Activated T-cell treated with anti-CD3 and anti-CD28 coated beads for 24 hours (primary cell): ENCODE measurements at regions not wholly inside any gene's neighbourhood (a gene's known extent, or its start where the extent isn't known, plus 50 kb on each side); places are given as distances from the start of the nearest gene placed in this dataset.

Experiments used
- DNase-seq: peaks from one replicate; pipeline ENCODE4 v3.0.0-alpha.2; 2020; ENCODE audit warnings: low read depth

DNA sequence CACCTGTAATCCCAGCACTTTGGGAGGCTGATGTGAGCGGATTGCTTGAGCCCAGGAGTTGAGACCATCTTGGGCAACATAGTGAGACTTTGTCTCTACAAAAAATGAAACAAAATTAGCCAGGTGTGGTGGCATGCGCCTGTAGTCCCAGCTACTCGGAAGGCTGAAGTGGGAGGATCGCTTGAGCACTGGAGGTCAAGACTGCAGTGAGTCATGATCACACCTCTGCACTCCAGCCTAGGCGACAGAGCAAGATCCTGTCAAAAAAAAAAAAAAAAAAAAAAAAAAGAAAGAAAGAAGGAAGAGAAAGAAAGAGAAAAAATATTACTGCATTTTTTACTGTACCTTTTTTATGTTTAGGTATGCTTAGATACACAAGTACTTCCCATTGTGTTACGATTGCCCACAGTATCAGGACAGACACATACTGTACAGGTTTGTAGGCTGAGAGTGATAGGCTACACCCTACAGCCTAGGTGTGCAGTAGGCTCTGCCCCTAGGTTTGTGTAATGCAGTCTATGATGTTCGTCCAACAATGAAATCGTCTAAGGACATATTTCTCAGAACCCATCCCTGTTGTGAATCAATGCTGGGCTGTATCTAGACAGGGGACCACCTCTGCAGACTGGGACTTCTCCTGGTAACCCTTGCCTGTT lies 160.4 kb upstream of the PWP1 start:
- DNase-seq = no peak

DNA sequence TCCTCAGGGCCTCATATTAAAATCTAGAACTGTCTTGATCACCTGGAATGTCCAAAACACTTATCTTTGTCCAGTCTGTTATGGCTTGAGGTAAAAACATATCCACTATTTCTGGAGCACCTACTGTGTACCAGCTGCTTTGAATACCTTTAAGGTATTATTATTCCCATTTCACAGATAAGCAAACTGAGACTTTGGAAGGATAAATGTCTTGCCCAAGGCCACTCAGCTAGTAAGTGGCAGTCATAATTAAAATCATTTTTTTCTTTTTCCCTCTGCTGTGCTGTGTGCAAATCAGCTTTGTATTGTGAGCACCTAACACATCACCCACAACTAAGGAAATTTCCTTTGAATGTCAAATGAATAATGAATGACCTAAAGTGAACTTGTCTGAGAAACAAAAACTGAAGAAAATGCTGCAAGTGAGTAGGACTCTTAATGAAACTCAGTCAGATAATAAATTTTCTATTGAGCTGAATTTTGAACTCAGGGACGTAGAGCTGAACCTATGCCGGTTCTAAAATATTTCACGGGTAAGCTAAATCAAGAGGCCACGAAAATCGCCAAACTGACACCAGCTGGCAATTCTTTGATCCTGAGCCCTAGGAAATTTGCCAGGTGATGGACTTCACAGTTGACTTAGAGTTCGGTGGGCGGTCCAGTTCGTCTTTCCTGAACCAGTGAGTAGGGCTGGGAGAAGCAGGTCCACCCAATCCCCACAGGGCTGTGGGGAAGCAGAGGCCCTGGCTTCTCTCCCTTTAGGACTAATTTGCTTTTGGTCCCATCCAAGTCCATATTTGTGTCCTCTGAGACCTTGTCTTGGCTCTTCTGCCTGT lies 159.7 kb upstream of the PWP1 start:
- DNase-seq = no peak

DNA sequence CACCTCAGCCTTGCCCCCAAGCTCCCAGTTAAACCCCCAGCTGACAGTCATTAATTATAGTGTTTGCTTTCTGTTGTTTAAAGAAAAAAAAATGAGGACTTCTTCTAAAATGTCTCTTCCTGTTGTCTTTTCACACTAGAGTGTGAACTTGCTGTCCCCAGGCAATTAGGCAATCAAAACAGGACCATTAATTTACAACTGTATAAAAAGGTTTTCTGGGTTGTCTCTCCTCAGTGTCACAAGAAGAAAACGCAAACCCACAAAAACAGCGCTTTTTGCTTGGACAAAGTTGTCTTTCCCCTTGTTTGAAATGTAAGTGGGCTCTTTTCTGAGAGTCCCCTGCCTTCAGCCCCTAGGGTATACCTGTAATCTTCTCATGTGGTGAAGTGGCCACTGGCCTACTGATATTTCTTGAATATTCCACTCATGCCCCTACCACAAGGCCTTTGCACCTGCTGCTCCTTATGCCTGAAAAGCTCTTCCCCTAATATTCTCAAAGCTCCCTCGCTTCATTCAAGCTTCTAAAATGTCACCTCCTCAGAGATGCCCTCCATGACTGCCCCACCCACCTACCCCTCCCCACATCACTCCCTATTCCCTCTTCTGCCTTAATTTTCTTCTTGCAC lies 158.9 kb upstream of the PWP1 start:
- DNase-seq = no peak

DNA sequence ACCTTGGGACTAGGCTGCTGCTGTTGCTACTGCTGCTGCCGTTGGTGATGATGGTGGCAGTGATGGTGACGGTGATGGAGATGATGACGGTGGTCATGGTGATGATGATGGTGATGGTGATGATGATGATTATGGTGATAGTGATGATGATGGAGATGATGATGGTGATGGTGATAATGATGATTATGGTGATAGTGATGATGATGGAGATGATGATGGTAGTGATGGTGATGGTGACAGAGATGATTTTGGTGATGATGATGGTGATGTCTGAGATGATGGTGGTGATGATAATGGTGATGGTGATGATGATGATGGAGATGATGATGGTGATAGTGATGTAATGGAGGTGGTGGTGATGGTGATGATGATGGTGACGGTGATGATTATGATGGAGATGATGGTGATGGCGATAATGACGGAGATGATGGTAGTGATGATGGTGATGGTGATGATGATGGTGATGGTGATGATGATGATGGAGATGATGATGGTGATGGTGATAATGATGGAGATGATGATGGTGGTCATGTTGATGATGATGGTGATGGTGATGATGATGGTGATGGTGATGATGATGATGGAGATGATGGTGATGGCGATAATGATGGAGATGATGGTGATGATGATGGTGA lies 156.8 kb upstream of the PWP1 start:
- DNase-seq = no peak

DNA sequence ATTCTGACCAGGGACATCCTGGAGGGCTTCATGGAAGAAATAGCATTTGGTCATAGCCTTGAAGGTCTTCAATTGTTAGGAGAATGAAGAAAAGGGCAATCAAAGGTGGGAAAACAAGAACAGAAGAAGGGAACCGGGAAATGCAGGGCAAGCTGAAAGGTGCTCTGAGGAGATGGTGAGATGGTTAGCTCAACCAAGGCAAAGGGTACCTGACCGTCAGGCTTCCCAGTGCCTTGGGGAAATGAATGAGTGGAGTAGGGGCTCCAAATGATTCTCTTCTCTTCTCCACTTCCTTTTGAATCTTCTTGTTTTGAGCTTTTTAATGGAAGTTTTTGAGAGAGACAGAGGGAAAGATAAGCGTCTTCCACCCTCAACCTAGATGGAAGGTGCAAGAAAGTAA lies 155.6 kb upstream of the PWP1 start:
- DNase-seq = no peak

DNA sequence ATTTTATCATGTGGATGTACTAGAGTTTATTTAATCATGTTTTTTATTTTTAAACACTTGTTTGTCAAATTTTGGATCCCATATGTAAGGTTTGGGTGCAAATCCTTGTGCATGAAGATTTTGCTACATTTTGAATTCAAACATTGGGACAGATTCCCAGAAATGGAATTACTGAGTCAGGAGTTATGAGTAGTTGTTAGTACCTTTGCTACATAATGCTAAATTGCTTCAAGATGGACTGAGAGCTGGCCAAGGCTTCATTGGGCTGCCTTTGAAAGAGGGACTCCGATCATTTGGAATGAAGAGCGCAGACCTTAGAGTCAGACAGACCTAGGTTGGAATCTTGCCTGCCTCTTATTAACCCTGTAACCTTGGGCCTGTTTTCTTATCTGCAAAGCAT lies 154.9 kb upstream of the PWP1 start:
- DNase-seq = no peak

DNA sequence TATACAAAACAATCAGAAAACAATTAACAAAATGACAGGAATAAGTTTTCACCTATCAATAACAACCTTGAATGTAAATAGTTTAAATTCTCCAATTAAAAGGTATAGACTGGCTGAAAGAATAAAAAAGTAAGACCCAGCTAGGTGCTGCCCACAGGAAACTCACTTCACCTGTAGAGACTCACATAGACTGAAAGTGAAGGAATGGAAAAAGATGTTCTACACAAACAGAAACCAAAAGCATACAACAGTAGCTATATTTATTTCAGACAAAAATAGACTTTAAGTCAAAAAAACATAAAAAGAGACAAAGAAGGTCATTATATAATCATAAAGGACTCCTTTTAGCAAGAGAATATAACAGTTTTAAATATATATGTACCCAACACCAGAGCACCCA lies 152.4 kb upstream of the PWP1 start:
- DNase-seq = no peak

DNA sequence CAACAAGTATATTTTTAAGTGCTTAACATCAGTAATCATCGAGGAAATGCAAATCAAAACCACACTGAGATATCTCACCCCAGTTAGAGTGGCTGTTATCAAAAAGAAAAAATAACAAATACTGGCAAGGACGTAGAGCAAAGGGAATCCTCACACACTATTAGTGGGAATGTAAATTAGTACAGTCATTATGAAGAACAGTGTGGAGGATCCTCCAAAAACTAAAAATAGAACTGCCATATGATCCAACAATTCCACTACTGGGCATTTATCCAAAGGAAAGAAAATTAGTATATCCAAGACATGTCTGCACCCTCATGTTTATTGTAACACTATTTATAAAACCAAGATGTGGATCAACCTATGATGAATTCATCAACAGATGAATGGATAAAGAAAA lies 149.0 kb upstream of the PWP1 start:
- DNase-seq = no peak

DNA sequence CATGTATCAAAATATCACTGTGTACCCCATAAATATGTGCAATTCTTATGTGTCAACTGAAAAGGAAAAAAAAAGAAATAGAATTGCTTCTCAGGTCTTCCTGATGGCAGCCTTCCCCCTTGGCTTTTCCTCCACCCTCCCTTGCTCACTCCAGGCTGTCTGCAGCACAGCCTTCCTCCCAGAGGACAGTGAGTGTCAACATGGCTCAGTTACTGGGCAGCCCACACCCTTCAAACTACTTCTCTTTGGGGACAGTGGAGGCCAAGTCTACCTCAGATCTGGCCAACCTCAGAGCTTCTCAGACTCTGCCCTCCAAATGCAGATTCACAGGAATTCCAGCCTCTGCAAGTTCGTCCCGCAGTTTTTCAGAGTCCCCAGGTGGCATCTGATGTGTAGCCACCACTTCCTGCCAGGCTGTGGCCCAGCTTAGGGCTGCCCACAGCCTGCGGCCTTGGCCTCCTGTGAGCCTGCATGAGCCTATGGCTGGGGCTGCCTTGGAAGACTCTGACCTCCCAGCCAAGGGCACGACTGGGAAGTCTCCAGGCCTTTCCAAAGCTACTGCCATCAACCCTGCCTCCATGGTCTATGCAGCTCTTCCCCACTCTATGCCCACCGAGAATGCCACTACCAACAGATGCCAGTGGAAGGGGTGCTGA lies 148.0 kb upstream of the PWP1 start:
- no peak for DNase-seq

DNA sequence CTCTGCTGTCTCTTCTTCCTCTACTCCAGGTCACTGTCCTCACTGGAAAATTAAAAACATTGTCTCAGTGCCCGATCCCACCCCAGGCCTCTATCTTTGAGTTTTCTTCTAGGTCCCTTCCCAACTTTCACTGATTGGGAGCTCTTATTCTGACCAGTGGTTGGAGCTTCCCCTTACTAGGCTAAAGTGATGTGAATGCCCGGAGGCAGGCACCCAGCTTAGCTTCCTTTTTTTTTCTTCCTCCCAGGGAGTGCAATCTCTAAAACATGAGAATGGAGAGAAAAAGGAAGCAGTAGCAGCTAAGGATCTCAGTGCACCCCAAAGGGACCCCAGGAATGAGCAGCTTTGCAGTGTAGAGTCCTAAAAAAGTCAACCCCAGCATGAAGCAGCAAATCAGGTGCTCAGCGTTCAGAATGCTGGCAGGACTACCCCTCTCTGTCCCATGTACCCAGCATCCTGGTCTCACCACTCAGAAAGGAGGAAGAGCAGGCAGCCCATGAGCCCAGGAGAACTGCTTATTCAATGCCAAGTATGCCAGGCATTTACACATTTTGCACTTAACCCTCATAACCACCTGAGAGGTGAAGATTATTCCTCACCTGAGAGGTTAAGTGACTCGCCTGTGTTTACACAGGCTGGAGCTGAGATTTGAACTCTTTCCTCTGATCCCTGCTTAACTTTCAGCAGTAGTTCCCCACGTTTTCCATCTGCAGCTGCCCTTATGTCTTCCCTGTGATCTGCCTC lies 146.2 kb upstream of the PWP1 start:
- no peak for DNase-seq

DNA sequence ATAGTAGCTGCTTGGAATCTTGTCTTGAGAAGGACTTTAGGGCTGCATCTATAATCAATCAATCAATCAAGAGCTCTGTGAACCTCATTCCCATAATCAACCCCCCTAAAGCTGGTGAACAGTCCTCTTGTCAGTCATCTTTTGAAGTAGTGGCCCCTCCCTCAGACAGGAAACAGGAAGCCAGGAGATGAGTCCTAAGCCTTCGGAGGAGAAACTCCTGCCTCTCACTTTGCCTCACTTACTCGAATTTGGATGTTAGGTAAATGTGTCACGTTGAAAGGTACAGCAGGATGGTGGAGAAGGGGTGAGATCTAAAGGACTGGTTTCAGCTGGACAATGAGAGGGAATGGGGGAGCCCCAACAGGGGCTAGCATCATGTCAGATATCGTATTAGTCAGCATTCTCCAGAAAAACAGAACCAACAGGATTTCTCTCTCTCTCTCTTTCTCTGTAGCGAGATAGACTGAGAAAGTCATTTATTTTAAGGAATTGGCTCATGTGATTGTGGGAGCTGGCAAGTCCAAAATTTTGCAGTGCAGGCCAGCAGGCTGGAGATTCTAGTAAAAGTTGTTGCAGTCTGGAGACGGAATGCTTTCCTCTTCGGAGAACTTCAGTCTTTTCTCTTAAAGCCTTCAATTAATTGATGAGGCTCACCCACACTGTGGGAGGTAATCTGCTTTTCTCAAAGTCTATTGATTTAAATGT lies 144.4 kb upstream of the PWP1 start:
- DNase-seq = no peak

DNA sequence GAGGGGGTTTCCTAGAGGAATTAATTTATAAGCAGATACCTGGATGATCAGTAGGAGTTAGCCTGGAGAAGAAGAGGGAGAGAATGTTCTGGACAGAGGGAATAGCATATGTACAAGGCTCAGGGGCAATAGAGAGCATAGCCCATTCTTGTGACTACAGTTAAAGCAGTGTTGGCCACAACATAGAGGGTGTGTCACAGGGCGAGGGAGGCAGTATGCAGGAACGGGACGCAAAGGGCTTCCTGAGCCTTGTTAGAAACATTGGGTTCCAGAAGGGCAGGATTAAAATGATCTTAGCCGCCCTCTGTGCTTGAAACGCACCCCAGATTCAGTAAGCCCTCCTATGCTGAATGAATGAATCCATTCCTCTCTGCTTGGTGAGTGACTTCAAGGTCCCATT lies 142.2 kb upstream of the PWP1 start:
- no peak for DNase-seq

DNA sequence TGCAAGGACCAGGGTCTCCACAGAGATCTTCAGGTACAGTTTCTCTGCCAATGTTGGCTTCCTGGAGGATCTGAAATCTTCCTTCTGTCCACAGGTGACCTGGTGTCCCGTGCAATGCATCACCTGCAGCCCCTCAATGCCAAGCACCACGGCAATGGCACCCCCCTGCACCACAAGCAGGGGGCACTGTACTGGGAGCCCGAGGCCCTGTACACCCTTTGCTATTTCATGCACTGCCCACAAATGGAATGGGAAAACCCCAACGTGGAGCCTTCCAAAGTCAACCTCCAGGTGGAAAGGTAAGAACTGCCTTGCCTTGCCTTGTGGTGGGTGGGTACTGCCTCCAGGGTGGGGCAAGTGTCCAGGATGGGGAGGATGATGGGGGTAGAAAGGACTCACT lies 141.8 kb upstream of the PWP1 start:
- no peak for DNase-seq

DNA sequence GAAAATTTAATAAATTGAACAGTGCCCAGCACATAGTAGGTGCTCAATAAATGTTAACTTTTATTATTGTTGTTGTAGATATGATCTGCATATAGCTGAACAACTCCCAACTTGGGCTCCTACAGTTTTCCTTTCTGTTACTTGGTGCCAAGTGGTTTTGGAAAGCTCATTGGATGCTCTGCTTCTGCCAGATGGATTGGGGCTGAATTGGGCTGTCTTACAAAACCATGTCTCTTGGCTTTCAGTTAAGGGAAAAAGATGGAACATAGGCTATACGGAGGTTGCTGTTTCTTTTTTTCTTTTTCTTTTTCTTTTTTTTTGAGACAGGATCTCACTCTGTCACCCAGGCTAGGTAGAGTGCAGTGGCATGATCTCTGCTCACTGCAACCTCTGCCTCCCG lies 140.7 kb upstream of the PWP1 start:
- no peak for DNase-seq

DNA sequence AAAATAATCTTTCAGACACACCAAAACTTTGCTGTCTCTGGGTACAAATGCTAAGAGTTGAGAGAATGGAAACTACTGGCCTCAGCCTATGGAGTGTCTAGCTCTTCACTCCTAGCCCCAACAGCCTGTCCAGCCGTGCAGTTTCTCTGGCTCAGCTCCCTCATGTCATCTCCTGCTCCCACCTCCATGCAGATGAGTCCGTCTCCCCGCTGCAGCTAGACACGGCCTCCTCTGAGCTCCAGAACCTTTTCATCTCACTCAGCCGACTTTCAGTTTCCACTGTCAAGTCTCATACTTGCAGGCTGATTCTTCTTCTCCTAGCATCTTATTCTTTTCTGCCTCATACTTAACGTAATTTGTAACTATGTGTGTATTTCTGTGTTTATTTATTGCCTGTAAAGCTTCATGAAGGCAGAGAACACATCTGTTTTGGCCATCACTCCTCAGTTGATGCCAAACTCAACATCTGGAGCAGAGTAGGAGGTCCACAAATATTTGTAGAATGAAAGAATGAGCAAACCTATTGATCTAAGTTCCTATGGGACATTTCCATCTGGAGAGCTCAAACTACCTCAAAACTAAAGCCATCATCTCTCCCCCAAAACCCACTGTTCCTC lies 139.8 kb upstream of the PWP1 start:
- DNase-seq = no peak

DNA sequence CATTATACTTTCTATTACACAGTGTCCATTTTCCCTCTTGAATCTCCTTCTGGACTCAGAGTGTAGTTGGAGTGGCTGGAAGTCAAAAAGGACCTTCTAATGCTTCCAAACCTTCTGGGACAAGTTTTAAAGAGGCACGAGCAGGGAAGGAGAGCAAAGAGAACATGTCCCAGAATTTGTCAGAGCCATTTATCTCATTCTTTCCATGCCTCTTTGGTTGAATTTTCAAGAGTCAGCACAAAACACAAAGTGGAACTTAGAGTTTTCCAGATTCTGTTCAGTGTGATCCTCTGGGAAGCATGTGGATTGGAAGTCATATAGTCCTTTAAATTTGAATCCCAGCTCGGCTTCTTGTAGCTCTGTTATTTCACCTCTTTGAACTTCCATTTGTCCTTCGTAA lies 138.2 kb upstream of the PWP1 start:
- no peak for DNase-seq

DNA sequence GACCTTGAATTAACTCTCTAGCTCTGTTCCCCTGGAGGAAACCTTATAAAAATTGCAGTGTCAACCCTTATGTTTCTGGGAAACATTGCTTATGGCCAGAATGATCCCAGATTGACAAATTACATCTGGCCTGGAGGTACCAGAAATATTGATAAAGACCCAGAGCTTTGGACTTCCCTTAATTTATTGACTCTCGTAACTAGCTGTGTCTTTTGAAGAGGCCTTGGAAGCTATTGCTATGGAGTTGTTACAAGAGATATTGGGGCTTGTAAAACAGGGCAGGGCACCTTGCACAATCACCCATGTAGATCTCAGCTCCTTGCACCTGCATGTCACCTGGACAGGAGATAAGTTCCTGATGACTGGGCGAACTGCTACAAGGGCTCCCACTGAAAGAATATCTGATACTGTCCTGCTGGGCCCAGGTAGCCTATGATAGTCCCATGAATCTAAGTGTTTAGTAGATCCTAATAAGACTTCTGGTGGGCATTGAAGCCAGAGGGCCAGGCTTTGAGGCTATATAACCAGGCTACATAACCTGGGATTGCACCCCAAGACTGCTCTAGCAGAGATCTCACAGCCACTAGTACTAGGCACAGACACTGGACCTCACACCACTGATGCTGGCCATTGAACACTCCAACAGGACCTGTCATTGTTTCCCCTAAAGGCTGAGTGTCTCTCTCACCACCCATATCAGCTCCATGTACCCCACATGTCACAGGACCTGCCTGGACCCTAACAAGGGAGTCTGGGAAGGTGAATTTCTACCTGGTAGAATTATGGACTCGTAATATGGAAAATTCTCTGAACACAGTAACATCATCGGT lies 135.7 kb upstream of the PWP1 start:
- no peak for DNase-seq

DNA sequence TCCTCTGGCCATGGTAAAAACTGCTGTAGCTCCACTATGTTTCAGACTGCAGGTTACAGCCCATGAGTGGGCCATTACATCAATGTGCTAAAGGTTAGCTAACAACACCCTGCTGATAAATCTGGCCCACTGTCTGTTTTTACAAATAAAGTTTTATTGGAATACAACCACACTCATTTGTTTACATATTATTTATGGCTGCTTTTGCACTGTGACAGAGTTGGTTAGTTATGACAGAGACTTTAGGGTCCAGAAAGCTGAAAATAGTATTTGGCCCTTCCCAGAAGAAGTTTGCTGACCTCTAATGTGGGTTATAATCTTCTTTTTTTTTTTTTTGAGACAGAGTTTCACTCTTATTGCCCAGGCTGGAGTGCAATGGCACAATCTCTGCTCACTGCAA lies 134.2 kb upstream of the PWP1 start:
- DNase-seq = no peak

DNA sequence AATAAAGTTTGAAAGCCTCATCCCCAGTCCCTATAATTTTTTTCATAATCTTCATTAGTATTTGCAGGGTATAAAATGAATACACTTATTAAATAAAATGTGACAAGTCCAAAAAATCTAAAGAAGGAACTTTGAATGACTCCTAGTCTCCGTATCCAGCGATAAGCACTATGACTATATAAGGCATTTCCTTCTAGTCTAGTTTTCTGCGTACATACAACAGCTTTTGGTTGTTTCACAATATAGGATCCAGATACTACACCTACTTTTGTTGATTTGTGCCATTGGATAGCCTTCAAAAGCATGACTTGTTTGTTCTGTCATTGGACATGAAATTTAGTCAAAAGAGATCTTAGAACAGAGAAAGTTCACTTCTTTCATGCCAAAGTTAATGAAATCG lies 133.3 kb upstream of the PWP1 start:
- no peak for DNase-seq
